ENCODE measurements at regions not wholly inside any gene's neighbourhood (a gene's known extent, or its start where the extent isn't known, plus 50 kb on each side); places are given as distances from the start of the nearest gene placed in this dataset.

DNA sequence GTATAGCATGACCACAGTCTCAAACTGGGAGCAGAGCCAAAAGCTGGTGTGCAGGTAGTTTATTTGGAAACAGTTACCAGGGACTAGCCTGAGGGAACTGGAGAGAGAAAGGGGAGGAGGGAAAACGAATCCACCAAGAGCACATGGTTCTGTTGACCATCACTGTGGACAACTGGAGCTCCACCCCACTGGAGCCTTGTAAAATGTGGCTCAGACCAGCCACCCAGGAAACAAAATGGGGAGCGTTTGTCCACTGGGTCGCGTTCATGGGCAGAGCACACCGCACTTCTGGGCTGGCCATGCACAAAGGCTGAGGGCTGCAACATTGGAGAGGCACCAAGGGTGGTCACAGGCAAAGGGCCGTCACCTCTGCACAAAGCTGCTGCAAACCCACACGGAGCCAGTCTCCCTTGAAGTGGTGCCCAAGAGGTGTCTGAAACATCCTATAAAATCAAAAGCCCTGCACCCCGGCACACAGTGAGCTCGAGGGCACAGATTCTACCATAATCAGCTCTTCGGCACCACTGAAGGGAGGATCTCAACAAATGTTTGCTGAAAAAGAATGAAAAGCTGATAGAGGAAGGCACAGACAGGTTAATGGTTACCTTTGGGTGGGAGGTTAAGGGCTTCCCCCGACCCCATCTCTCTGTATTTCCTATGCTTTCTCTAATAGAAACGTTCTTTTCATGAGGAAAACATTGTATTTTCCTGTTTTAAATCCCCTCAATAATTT, 192.9 kb downstream of the INHBB start:
- H3K9me3 ChIP-seq (ENCODE audit: control insufficient read depth, insufficient read depth, low read length), result no peaks in the 10 kb centered on the region
- no peaks in the 10 kb centered on the region for H3K9me2 ChIP-seq (replicated peaks; ENCODE audit: control insufficient read depth, low read length)
- no peak overlapping the region for H3K4me3 ChIP-seq (ENCODE audit: low read length)
- TF ChIP-seq, protein P1, sequence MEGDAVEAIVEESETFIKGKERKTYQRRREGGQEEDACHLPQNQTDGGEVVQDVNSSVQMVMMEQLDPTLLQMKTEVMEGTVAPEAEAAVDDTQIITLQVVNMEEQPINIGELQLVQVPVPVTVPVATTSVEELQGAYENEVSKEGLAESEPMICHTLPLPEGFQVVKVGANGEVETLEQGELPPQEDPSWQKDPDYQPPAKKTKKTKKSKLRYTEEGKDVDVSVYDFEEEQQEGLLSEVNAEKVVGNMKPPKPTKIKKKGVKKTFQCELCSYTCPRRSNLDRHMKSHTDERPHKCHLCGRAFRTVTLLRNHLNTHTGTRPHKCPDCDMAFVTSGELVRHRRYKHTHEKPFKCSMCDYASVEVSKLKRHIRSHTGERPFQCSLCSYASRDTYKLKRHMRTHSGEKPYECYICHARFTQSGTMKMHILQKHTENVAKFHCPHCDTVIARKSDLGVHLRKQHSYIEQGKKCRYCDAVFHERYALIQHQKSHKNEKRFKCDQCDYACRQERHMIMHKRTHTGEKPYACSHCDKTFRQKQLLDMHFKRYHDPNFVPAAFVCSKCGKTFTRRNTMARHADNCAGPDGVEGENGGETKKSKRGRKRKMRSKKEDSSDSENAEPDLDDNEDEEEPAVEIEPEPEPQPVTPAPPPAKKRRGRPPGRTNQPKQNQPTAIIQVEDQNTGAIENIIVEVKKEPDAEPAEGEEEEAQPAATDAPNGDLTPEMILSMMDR (IDR thresholded peaks at IDR 0.05; ENCODE audit: low read depth, low read length, poor library complexity, severe bottlenecking), result no peak
- no peak for TF ChIP-seq EZH2phosphoT487 (IDR thresholded peaks at IDR 0.05; ENCODE audit: borderline replicate concordance, low read length)
- H4K20me1 ChIP-seq (ENCODE audit: control insufficient read depth, insufficient read depth, low read depth, low read length), result no peaks in the 10 kb centered on the region
- no peaks in the 10 kb centered on the region for H3K4me1 ChIP-seq (ENCODE audit: control insufficient read depth, low read length)
- no peaks in the 10 kb centered on the region for H3F3A ChIP-seq (ENCODE audit: control insufficient read depth, insufficient read depth)
- H3K27me3 ChIP-seq (ENCODE audit: control insufficient read depth, low read length), result no peaks in the 10 kb centered on the region
- no peaks in the 10 kb centered on the region for H3K36me3 ChIP-seq (ENCODE audit: control insufficient read depth, low read length)
- no peak overlapping the region for H3K4me2 ChIP-seq (ENCODE audit: low read length)
- no peaks in the 10 kb centered on the region for H3K79me2 ChIP-seq (ENCODE audit: control insufficient read depth, low read length)
- no peak overlapping the region for H3K27ac ChIP-seq (ENCODE audit: low read depth, low read length)

DNA sequence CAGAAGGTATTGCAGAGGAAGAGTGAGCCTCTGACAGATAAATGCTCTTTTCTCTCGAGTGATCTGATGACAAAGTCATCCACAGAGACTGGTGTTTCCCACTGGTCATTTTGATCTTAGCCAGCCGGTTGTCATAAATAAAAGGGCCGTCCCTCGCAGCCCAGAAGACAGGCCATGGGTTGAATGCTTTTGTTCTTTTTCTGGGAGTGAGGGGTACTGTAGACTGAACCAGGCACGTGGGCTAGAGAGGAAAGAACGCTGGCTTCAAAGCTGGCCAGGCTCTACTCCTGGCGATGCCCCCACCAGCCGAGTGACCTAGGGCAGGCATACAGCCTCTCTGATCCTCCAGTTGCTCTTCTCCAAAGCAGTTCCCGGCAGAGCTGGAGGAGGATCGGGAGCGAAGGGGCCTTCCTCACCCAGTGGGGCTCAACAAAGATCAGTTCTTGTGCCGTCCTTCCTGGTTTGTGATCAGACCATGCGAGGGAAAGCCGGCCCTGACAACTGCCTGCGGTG, 193.5 kb downstream of the INHBB start:
- no peaks in the 10 kb centered on the region for H3K9me3 ChIP-seq (ENCODE audit: control insufficient read depth, insufficient read depth, low read length)
- H3F3A ChIP-seq (ENCODE audit: control insufficient read depth, insufficient read depth), result no peaks in the 10 kb centered on the region
- H3K4me2 ChIP-seq (ENCODE audit: low read length), result no peak overlapping the region
- H4K20me1 ChIP-seq (ENCODE audit: control insufficient read depth, insufficient read depth, low read depth, low read length), result no peaks in the 10 kb centered on the region
- H3K9me2 ChIP-seq (replicated peaks; ENCODE audit: control insufficient read depth, low read length), result no peaks in the 10 kb centered on the region
- no peaks in the 10 kb centered on the region for H3K79me2 ChIP-seq (ENCODE audit: control insufficient read depth, low read length)
- no peaks in the 10 kb centered on the region for H3K36me3 ChIP-seq (ENCODE audit: control insufficient read depth, low read length)
- no peak overlapping the region for H3K27ac ChIP-seq (ENCODE audit: low read depth, low read length)
- no peak for TF ChIP-seq EZH2phosphoT487 (IDR thresholded peaks at IDR 0.05; ENCODE audit: borderline replicate concordance, low read length)
- TF ChIP-seq, protein P1 (IDR thresholded peaks at IDR 0.05; ENCODE audit: low read depth, low read length, poor library complexity, severe bottlenecking), result no peak
- no peak overlapping the region for H3K4me3 ChIP-seq (ENCODE audit: low read length)
- H3K27me3 ChIP-seq (ENCODE audit: control insufficient read depth, low read length), result no peaks in the 10 kb centered on the region
- H3K4me1 ChIP-seq (ENCODE audit: control insufficient read depth, low read length), result no peaks in the 10 kb centered on the region

DNA sequence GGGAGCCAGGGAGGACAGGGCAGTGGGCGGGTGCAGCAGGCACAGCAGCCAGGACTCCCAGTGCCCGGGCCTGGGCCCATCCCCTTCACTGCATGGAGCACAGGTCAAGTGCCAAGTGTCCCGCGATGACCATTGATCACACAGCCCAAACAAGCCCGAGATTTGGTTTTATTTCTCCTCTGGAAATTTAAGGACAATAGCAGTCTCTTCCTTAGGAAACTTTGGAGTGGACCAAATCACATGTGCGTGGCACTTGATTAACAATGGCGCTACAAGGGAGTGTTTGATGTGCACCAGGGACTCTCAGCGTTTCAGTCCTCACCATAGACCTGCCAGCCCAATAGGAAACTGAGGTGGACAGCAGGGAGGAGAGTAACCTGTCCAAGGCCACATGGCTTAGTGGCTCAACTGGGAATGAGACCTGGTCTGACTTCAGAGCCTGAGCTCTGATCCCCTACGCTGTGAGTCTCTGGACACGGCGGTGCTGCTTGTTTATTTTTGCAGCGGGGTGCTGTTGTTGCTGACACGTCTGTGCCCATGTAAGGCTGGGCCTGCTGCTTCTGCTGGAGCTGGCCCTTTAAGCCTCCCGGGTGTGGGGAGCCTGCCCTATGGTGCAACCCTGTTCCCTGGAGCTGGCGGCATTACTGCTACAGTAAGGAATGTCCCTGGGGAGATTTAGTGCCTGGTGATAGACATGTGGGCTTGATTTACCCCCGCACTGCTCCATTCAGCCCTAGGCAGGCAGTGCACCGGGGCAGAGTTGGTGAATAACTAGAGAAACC, 194.2 kb downstream of the INHBB start:
- no peaks in the 10 kb centered on the region for H3K36me3 ChIP-seq (ENCODE audit: control insufficient read depth, low read length)
- H3K27ac ChIP-seq (ENCODE audit: low read depth, low read length), result no peak overlapping the region
- no peak overlapping the region for H3K4me2 ChIP-seq (ENCODE audit: low read length)
- H3K27me3 ChIP-seq (ENCODE audit: control insufficient read depth, low read length), result no peaks in the 10 kb centered on the region
- no peaks in the 10 kb centered on the region for H3K9me2 ChIP-seq (replicated peaks; ENCODE audit: control insufficient read depth, low read length)
- no peak for TF ChIP-seq EZH2phosphoT487 (IDR thresholded peaks at IDR 0.05; ENCODE audit: borderline replicate concordance, low read length)
- TF ChIP-seq, protein P1 (IDR thresholded peaks at IDR 0.05; ENCODE audit: low read depth, low read length, poor library complexity, severe bottlenecking), result no peak
- no peaks in the 10 kb centered on the region for H3K4me1 ChIP-seq (ENCODE audit: control insufficient read depth, low read length)
- H3F3A ChIP-seq (ENCODE audit: control insufficient read depth, insufficient read depth), result no peaks in the 10 kb centered on the region
- no peaks in the 10 kb centered on the region for H3K79me2 ChIP-seq (ENCODE audit: control insufficient read depth, low read length)
- H4K20me1 ChIP-seq (ENCODE audit: control insufficient read depth, insufficient read depth, low read depth, low read length), result no peaks in the 10 kb centered on the region
- H3K4me3 ChIP-seq (ENCODE audit: low read length), result no peak overlapping the region
- H3K9me3 ChIP-seq (ENCODE audit: control insufficient read depth, insufficient read depth, low read length), result no peaks in the 10 kb centered on the region
